Ascending aorta (tissue), 2 donors: ENCODE measurements at regions not wholly inside any gene's neighbourhood (a gene's known extent, or its start where the extent isn't known, plus 50 kb on each side); places are given as distances from the start of the nearest gene placed in this dataset.
A peak's percentile ranks its signal among the peaks of the same experiment; 100 is the strongest.

Source experiments
- DNase-seq, 2 donors: peaks; one replicate each; pipeline ENCODE4 v3.0.0-alpha.2; 2019; ENCODE audit warnings: low spot score in 2 of 2
- H3K27ac ChIP-seq, 2 donors: fragments of 200-600 bp; sonication (generic); one replicate each; pipeline ENCODE4 v1.5.1; 2016 to 2017; ENCODE audit warnings: mild to moderate bottlenecking in 1 of 2
- H3K27me3 ChIP-seq: fragments of 200-600 bp; sonication (generic); one replicate; pipeline ENCODE4 v1.5.1; 2017
- H3K36me3 ChIP-seq, 2 donors: fragments of 200-600 bp; sonication (generic); one replicate each; pipeline ENCODE4 v1.5.1; 2016
- H3K4me1 ChIP-seq, 2 donors: fragments of 200-600 bp; sonication (generic); one replicate each; pipeline ENCODE4 v1.5.1; 2016 to 2017; ENCODE audit warnings: mild to moderate bottlenecking in 1 of 2
- H3K4me3 ChIP-seq, 2 donors: fragments of 200-600 bp; sonication (generic); one replicate each; pipeline ENCODE4 v1.5.1; 2016 to 2017; ENCODE audit warnings: mild to moderate bottlenecking in 1 of 2
- H3K9me3 ChIP-seq, 2 donors: fragments of 200-600 bp; sonication (generic); one replicate each; pipeline ENCODE4 v1.5.1; 2016
- intact Hi-C: fragments of 100-400 bp; cut with DNase I; formaldehyde crosslinking; loops from one replicate; pipeline ENCODE4 v1.15.1; 2023
- TF ChIP-seq, protein P1 (sequence below), 3 experiments: fragments of 200-600 bp in 2 of 3; fragments of 450-650 bp in 1 of 3; sonication (generic) in 2 of 3; IDR thresholded peaks; one replicate each; pipeline ENCODE4 v1.5.1; 2016 to 2019; ENCODE audit warnings: antibody characterized with exemption in 3 of 3, mild to moderate bottlenecking in 1 of 3, moderate library complexity in 1 of 3

DNA sequence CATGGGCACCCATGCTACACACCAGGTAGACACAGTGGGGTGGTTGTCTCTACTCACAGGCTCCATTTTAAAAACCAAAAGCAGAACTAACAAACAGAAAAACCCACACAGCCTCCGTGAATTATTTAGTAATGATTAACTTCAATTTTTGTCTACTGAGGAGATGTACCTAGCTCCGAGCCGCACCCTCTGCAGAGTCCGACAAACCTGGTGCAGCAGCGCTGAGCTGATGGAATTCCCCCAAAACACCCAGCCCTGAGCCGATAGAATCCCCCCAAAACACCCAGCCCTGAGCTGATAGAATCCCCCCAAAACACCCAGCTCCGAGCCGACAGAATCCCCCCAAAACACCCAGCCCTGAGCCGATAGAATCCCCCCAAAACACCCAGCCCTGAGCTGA lies 927.0 kb downstream of the BRD1 start:
- no peak overlapping the region for H3K27ac ChIP-seq
- no peaks in the 10 kb centered on the region for H3K36me3 ChIP-seq
- no peaks in the 10 kb centered on the region for H3K27me3 ChIP-seq
- intact Hi-C loops = no loop called here
- H3K9me3 ChIP-seq = no peaks in the 10 kb centered on the region
- no peak for DNase-seq
- TF ChIP-seq, protein P1, sequence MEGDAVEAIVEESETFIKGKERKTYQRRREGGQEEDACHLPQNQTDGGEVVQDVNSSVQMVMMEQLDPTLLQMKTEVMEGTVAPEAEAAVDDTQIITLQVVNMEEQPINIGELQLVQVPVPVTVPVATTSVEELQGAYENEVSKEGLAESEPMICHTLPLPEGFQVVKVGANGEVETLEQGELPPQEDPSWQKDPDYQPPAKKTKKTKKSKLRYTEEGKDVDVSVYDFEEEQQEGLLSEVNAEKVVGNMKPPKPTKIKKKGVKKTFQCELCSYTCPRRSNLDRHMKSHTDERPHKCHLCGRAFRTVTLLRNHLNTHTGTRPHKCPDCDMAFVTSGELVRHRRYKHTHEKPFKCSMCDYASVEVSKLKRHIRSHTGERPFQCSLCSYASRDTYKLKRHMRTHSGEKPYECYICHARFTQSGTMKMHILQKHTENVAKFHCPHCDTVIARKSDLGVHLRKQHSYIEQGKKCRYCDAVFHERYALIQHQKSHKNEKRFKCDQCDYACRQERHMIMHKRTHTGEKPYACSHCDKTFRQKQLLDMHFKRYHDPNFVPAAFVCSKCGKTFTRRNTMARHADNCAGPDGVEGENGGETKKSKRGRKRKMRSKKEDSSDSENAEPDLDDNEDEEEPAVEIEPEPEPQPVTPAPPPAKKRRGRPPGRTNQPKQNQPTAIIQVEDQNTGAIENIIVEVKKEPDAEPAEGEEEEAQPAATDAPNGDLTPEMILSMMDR (IDR thresholded peaks at IDR 0.05) = no peak
- H3K4me3 ChIP-seq = no peak overlapping the region
- no peaks in the 10 kb centered on the region for H3K4me1 ChIP-seq

DNA sequence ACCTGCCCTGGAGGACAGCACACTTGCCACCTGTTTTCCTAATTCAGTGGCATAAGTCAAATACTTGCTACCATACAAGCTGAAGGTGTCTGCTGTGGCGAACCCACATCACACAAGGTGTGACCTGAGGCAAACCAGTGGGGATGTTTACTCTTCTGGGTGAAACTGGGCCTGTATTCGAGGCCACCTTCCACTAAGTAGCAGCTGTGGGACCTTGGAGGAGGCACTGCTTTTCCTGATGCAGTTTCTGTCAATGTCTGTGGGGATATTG lies 927.4 kb downstream of the BRD1 start:
- intact Hi-C loops = no loop called here
- H3K4me3 ChIP-seq = no peak overlapping the region
- no peaks in the 10 kb centered on the region for H3K9me3 ChIP-seq
- H3K4me1 ChIP-seq = no peaks in the 10 kb centered on the region
- peak in 1 of 2 donors; percentile 27 for DNase-seq
- TF ChIP-seq, protein P1 (IDR thresholded peaks at IDR 0.05) = no peak
- H3K36me3 ChIP-seq = no peaks in the 10 kb centered on the region
- H3K27me3 ChIP-seq = no peaks in the 10 kb centered on the region
- H3K27ac ChIP-seq = no peak overlapping the region

DNA sequence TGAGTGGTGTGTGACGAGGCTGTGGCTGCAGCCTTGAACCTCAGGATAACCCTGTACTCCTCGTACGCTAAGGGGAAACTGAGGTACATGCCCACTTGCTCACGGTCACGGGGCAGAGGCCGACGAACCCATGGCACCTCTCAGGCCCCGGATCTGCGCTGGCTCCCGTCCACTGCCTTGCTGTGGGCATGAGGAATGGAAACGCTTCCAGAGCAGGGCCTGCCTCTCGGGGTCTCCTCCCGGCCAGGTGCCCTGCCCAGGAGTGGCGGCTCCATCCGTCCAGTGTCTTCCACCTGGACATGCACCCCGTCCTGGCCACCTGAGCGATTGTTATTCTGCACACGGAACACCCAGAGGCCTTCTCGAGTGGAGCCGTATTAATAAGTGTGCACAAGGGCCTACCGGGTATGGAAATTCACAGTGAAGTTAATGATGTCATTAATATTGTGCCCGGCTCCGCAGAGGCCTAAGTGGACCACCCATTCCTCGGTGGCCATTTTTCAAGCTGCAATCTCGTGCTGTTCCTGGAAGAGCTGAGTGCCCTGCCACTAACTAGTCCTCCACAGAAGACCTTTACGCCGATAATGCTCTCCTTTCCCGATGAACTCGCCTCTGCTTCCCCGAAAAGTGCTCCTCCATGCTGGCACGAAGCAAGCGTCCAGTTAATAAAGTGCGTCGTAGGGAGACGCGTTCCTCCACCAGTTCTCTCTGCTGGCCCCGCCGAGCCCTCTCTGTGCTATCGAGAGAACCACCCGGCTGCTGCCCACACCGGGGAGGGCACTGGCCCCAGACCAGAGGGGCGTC lies 927.9 kb downstream of the BRD1 start:
- peak in 1 of 2 donors; percentile 52 for DNase-seq
- intact Hi-C loops = no loop called here

DNA sequence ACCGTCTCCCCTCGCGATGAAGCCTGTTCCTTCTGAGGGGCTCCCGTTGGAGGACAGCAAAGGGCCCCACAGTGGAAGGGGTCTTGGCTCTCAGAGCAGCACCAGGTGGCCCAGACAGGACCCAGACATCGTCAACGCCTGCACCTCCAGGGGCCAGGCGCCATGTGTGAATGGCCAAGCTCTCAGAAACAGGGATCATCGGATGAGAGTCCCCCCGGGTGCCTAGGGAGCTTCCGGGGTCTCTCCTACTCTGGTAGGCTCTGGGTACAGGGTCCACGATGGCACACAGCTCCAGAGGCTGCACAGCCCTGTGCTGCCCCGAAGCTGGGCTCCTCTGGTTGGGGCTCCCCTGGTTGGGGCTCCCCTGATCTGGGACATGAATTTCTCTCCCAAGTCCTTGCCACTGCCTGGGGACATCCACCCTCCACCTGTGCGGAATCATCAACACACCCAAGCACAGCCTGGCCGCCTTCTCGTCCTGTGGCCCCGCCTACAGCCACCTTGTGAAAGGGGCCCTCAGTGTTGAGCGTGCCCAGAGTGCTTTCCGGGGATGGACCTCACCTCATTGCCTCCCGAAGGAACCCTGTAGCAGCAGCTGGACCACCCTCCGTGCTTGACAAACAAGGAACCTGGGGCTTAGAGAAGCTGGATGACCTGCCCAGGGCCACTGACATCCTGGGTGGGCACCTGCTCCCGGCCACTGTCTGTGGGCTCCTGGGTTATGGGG lies 929.0 kb downstream of the BRD1 start:
- TF ChIP-seq, protein P1 (IDR thresholded peaks at IDR 0.05) = no peak
- intact Hi-C loops = no loop called here
- no peaks in the 10 kb centered on the region for H3K9me3 ChIP-seq
- no peak overlapping the region for H3K4me3 ChIP-seq
- no peaks in the 10 kb centered on the region for H3K27me3 ChIP-seq
- no peaks in the 10 kb centered on the region for H3K4me1 ChIP-seq
- no peaks in the 10 kb centered on the region for H3K36me3 ChIP-seq
- no peak overlapping the region for H3K27ac ChIP-seq
- peak in 1 of 2 donors; percentile 53 for DNase-seq

More for the DNA sequence above, 927.9 kb downstream of the BRD1 start:
- Histone ChIP-seq H3K27ac (no peak overlapping the region), H3K27me3 (no peaks in the 10 kb centered on the region), H3K9me3 (no peaks in the 10 kb centered on the region), H3K4me3 (no peak overlapping the region), H3K4me1 (no peaks in the 10 kb centered on the region), H3K36me3 (no peaks in the 10 kb centered on the region)
- TF ChIP-seq, protein P1 (IDR thresholded peaks at IDR 0.05) = no peak

DNA sequence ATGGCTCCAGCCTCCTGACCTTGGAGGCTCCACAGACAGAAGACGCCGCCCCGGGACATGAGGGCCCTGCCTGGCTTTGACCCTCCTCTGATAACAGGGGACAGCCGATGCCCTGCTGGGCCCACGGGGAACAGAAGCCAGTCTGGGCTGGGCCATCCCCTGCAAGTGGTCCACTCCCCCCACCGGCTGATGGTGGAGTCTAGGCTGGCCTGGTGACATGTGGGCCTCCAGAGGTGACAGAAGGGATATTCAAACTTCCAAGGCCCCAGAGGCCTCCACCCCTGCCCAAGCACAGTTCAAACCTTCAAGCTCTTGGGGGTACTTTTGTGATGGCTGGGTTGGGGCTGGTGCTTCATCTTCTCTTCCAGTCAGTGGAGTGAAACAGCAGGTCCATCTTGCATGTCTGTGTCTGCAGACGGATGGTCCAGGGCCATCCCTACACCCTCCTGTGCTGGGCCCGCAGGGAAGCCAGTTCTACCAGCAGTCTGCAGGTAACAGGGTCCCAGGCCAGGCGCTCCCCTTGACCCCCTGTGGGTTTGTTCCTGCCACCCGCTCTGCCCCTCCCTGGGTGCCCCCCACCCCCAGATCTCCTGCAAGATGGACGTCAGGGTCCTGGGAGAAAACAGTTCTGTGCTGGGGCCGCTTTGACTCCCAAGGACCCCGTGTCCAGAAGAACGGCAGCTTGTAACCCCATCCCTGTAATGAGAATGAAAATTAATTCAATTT lies 929.9 kb downstream of the BRD1 start:
- H3K9me3 ChIP-seq = no peaks in the 10 kb centered on the region
- no peak overlapping the region for H3K4me3 ChIP-seq
- TF ChIP-seq, protein P1 (IDR thresholded peaks at IDR 0.05) = no peak
- no peaks in the 10 kb centered on the region for H3K4me1 ChIP-seq
- no peaks in the 10 kb centered on the region for H3K27me3 ChIP-seq
- no peaks in the 10 kb centered on the region for H3K36me3 ChIP-seq
- H3K27ac ChIP-seq = no peak overlapping the region
- peak in 1 of 2 donors; percentile 53 for DNase-seq
- intact Hi-C loops = no loop called here
